Activated T-cell treated with anti-CD3 and anti-CD28 coated beads for 4 hours (primary cell): ENCODE measurements at regions not wholly inside any gene's neighbourhood (a gene's known extent, or its start where the extent isn't known, plus 50 kb on each side); places are given as distances from the start of the nearest gene placed in this dataset.

Experiments used
- DNase-seq: peaks from one replicate; pipeline ENCODE4 v3.0.0-alpha.2; 2020

- no peak for DNase-seq
Observed at GRCh38 chr19:29293292-29293691, 80.3 kb upstream of the UQCRFS1 start.

GRCh38 chr19:29293736-29294342, 80.9 kb upstream of the UQCRFS1 start:
- no peak for DNase-seq

- DNase-seq: no peak
Observed at GRCh38 chr19:29294343-29294811, 81.4 kb upstream of the UQCRFS1 start.

GRCh38 chr19:29295285-29295684, 82.3 kb upstream of the UQCRFS1 start:
- no peak for DNase-seq

GRCh38 chr19:29297381-29297780, 84.4 kb upstream of the UQCRFS1 start:
- DNase-seq: no peak

GRCh38 chr19:29299416-29300380, 86.7 kb upstream of the UQCRFS1 start:
- DNase-seq: no peak

GRCh38 chr19:29302002-29302928, 89.3 kb upstream of the UQCRFS1 start:
- DNase-seq: no peak

GRCh38 chr19:29303069-29303718, 90.2 kb upstream of the UQCRFS1 start:
- DNase-seq: no peak

GRCh38 chr19:29303719-29304090, 90.8 kb upstream of the UQCRFS1 start:
- DNase-seq: no peak

- DNase-seq: no peak
Observed at GRCh38 chr19:29305268-29305667, 92.3 kb upstream of the UQCRFS1 start.

GRCh38 chr19:29308977-29309590, 96.1 kb upstream of the UQCRFS1 start:
- no peak for DNase-seq

GRCh38 chr19:29309637-29310036, 96.7 kb upstream of the UQCRFS1 start:
- DNase-seq: no peak

- no peak for DNase-seq
Observed at GRCh38 chr19:29311191-29311790, 98.3 kb upstream of the UQCRFS1 start.

GRCh38 chr19:29315556-29316190, 102.7 kb upstream of the UQCRFS1 start:
- no peak for DNase-seq

- no peak for DNase-seq
Observed at GRCh38 chr19:29318581-29318980, 105.6 kb upstream of the UQCRFS1 start.

GRCh38 chr19:29320086-29320485, 107.1 kb upstream of the UQCRFS1 start:
- no peak for DNase-seq

- no peak for DNase-seq
Observed at GRCh38 chr19:29320618-29321017, 107.7 kb upstream of the UQCRFS1 start.

- DNase-seq: no peak
Observed at GRCh38 chr19:29321116-29321515, 108.2 kb upstream of the UQCRFS1 start.

GRCh38 chr19:29323021-29323430, 110.1 kb upstream of the UQCRFS1 start:
- DNase-seq: no peak

GRCh38 chr19:29323440-29324290, 110.7 kb upstream of the UQCRFS1 start:
- DNase-seq: no peak
